IMR-90 (cell line): ENCODE measurements at regions not wholly inside any gene's neighbourhood (a gene's known extent, or its start where the extent isn't known, plus 50 kb on each side); places are given as distances from the start of the nearest gene placed in this dataset.

ENCODE experiments used
- ATAC-seq: fragments of 200-7000 bp; cut with Tn5 transposase; 2 replicates; pipeline ENCODE4 v1.9.1; 2020; ENCODE audit warnings: low read depth, mild to moderate bottlenecking, moderate library complexity
- BruUV-seq: library from RNA; stranded (reverse); fragments of 400-500 nt; replicated peaks from 2 replicates; lab custom pipeline; 2021; lab: Mats Ljungman, UMichigan
- CTCF ChIA-PET: fragments of 300-600 bp; formaldehyde crosslinking; extraction: SDS; loops from one replicate; lab custom pipeline; 2021; ENCODE audit warnings: antibody characterized with exemption; lab: Yijun Ruan, JAX
- POLR2A ChIA-PET: fragments of 300-600 bp; sonication (Branson Sonifier 250); formaldehyde crosslinking; loops from one replicate; lab custom pipeline; 2022; ENCODE audit warnings: antibody characterized with exemption; ENCODE audit not compliant: unreplicated experiment; lab: Charles Lee
- DNase-seq: peaks from one replicate; pipeline ENCODE4 v3.0.0; 2013
- H2AFZ ChIP-seq: replicated peaks from 2 replicates; pipeline ENCODE3; 2013; ENCODE audit warnings: low read length, mild to moderate bottlenecking; ENCODE audit not compliant: poor library complexity
- H2AK5ac ChIP-seq: 2 replicates; pipeline ENCODE4 v1.6.1; 2013; ENCODE audit warnings: low read depth, low read length, inconsistent platforms
- H2AK9ac ChIP-seq: replicated peaks from 2 replicates; pipeline ENCODE3; 2013; ENCODE audit warnings: mild to moderate bottlenecking, low read depth, low read length, moderate library complexity; ENCODE audit not compliant: poor library complexity
- H2BK120ac ChIP-seq: 2 replicates; pipeline ENCODE4 v1.6.1; 2013; ENCODE audit warnings: low read depth, low read length, inconsistent platforms
- H2BK15ac ChIP-seq: 3 replicates; pipeline ENCODE4 v1.6.1; 2013; ENCODE audit warnings: low read depth, low read length, inconsistent platforms
- H2BK20ac ChIP-seq: 2 replicates; pipeline ENCODE4 v1.6.1; 2013; ENCODE audit warnings: low read depth, mild to moderate bottlenecking, inconsistent platforms, low read length, moderate library complexity
- H2BK5ac ChIP-seq: 2 replicates; pipeline ENCODE4 v1.6.1; 2013; ENCODE audit warnings: mild to moderate bottlenecking, low read depth, low read length, inconsistent platforms; ENCODE audit not compliant: poor library complexity, severe bottlenecking
- H3K14ac ChIP-seq: replicated peaks from 2 replicates; pipeline ENCODE4 v1.6.1; 2013; ENCODE audit warnings: low read depth, low read length, inconsistent platforms
- H3K18ac ChIP-seq: 2 replicates; pipeline ENCODE4 v1.6.1; 2013; ENCODE audit warnings: low read depth, low read length, control low read depth
- H3K23ac ChIP-seq: 2 replicates; pipeline ENCODE4 v1.6.1; 2013; ENCODE audit warnings: low read depth, low read length, inconsistent platforms
- H3K27ac ChIP-seq: 2 replicates; pipeline ENCODE4 v1.5.1; 2013; ENCODE audit warnings: mild to moderate bottlenecking, control low read depth, low read length; ENCODE audit not compliant: insufficient read depth
- H3K27me3 ChIP-seq: 2 replicates; pipeline ENCODE4 v1.6.1; 2013; ENCODE audit warnings: low read length; ENCODE audit not compliant: control insufficient read depth, insufficient read depth
- H3K36me3 ChIP-seq: 2 replicates; pipeline ENCODE4 v1.6.1; 2013; ENCODE audit warnings: low read length, mixed read lengths; ENCODE audit not compliant: control insufficient read depth, insufficient read depth
- H3K4ac ChIP-seq: 2 replicates; pipeline ENCODE4 v1.6.1; 2013; ENCODE audit warnings: low read depth, low read length, inconsistent platforms
- H3K4me1 ChIP-seq: 2 replicates; pipeline ENCODE4 v1.6.1; 2013; ENCODE audit warnings: low read length, mixed read lengths; ENCODE audit not compliant: control insufficient read depth, insufficient read depth
- H3K4me2 ChIP-seq: 2 replicates; pipeline ENCODE4 v1.6.1; 2013; ENCODE audit warnings: low read depth, mild to moderate bottlenecking, control low read depth, low read length, moderate library complexity
- H3K4me3 ChIP-seq: 2 replicates; pipeline ENCODE4 v1.5.1; 2013; ENCODE audit warnings: low read depth, mild to moderate bottlenecking, control low read depth, low read length, moderate library complexity; ENCODE audit not compliant: insufficient read depth
- H3K56ac ChIP-seq: 2 replicates; pipeline ENCODE4 v1.6.1; 2013; ENCODE audit warnings: low read length, inconsistent platforms; ENCODE audit not compliant: insufficient read depth; ENCODE audit errors: extremely low read depth
- H3K79me1 ChIP-seq, 2 experiments: 2 replicates each; pipeline ENCODE4 v1.6.1; 2013; ENCODE audit warnings: low read length in 2 of 2, inconsistent platforms in 1 of 2, low read depth in 1 of 2
- H3K9ac ChIP-seq: 2 replicates; pipeline ENCODE4 v1.6.1; 2013; ENCODE audit warnings: low read depth, low read length, control low read depth
- H3K9me1 ChIP-seq: 2 replicates; pipeline ENCODE4 v1.6.1; 2013; ENCODE audit warnings: low read length, inconsistent platforms; ENCODE audit not compliant: insufficient read depth
- H3K9me3 ChIP-seq: 2 replicates; pipeline ENCODE4 v1.6.1; 2013; ENCODE audit warnings: low read length; ENCODE audit not compliant: control insufficient read depth, insufficient read depth
- H4K20me1 ChIP-seq: 2 replicates; pipeline ENCODE4 v1.6.1; 2013; ENCODE audit warnings: low read length, inconsistent platforms; ENCODE audit not compliant: insufficient read depth
- H4K5ac ChIP-seq: 2 replicates; pipeline ENCODE4 v1.6.1; 2013; ENCODE audit warnings: mild to moderate bottlenecking, low read depth, low read length, control low read depth
- H4K8ac ChIP-seq, 2 experiments: 2 replicates each; pipeline ENCODE4 v1.6.1; 2013; ENCODE audit warnings: low read depth in 2 of 2, low read length in 2 of 2, control low read depth in 1 of 2, inconsistent platforms in 1 of 2
- H4K91ac ChIP-seq: 2 replicates; pipeline ENCODE4 v1.6.1; 2013; ENCODE audit warnings: low read depth, low read length, inconsistent platforms; ENCODE audit not compliant: insufficient read depth
- CTCF ChIP-seq: conservative IDR thresholded peaks from 2 replicates; pipeline ENCODE4 v1.5.1; 2012; ENCODE audit warnings: mild to moderate bottlenecking, low read depth, low read length, improper control_type of control experiment
- MAFK ChIP-seq: IDR thresholded peaks from 2 replicates; pipeline ENCODE4 v1.6.1; 2012; ENCODE audit warnings: low read depth, low read length, improper control_type of control experiment
- WGBS, 2 experiments: methylation state at CpG; one replicate each; pipeline versions ENCODE4 v1.1.5 to v1.1.7; 2013; ENCODE audit warnings: missing lambda C conversion rate in 2 of 2; ENCODE audit not compliant: insufficient read length in 1 of 2; ENCODE audit errors: extremely low coverage in 2 of 2; 5-methylcytosine and 5-hydroxymethylcytosine counted together
- dilution Hi-C: fragments of 300-500 bp; cut with HindIII; formaldehyde crosslinking; loops from one replicate; pipeline ENCODE4 v1.14.3; 2018; ENCODE audit warnings: low sequenced_read_pairs; ENCODE audit not compliant: unreplicated experiment
- in situ Hi-C: fragments of 300-500 bp; cut with MboI; formaldehyde crosslinking; loops from 3 replicates; pipeline ENCODE4 v1.14.3; 2019; ENCODE audit warnings: low sequenced_read_pairs, inconsistent platforms, mixed read lengths
- intact Hi-C: fragments of 100-400 bp; cut with micrococcal nuclease; formaldehyde crosslinking; loops from 2 replicates; pipeline ENCODE4 v1.10.0; 2022

- dilution Hi-C loops (no loop called here), in situ Hi-C loops (no loop called here), intact Hi-C loops (no loop called here)
- Histone ChIP-seq H2AFZ (no peak overlapping the region), H3K9me1 (no peaks in the 10 kb centered on the region), H3K4me3 (no peak overlapping the region), H3K23ac (no peak overlapping the region), H2BK20ac (no peak overlapping the region), H3K9me3 (no peaks in the 10 kb centered on the region), H3K27me3 (no peaks in the 10 kb centered on the region), H2AK9ac (no peak overlapping the region), H3K4me2 (no peak overlapping the region), H3K18ac (no peak overlapping the region), H4K5ac (no peak overlapping the region), H4K91ac (no peak overlapping the region), H2AK5ac (no peak overlapping the region), H2BK5ac (no peak overlapping the region), H2BK15ac (no peak overlapping the region), H3K56ac (no peak overlapping the region), H3K9ac (no peak overlapping the region), H3K4me1 (no peaks in the 10 kb centered on the region), H2BK120ac (no peak overlapping the region), H3K14ac (no peak overlapping the region), H4K8ac (no peak overlapping the region), H3K4ac (no peak overlapping the region), H3K36me3 (no peaks in the 10 kb centered on the region), H3K79me1 (no peaks in the 10 kb centered on the region), H4K20me1 (no peaks in the 10 kb centered on the region), H3K27ac (no peak overlapping the region)
- TF ChIP-seq CTCF = no peak
- TF ChIP-seq MAFK = peak; percentile 49
- ChIA-PET CTCF (no interaction called here), POLR2A (no interaction called here)
- DNase-seq (no peak), ATAC-seq (no peak)
- no TSS peak for BruUV-seq
- no CpG with 5 or more reads among the region's 2 CpGs for WGBS, 2 experiments
These were observed 97.3 kb upstream of the GRIA3 start for GRCh38 chrX:123086768-123087167.
